HCT116 (cell line): ENCODE measurements at regions not wholly inside any gene's neighbourhood (a gene's known extent, or its start where the extent isn't known, plus 50 kb on each side); places are given as distances from the start of the nearest gene placed in this dataset.

Experiments used
- ATAC-seq: fragments of 200-7000 bp; cut with Tn5 transposase; 2 replicates; pipeline ENCODE4 v1.9.1; 2020; ENCODE audit warnings: mild to moderate bottlenecking, moderate library complexity
- BruUV-seq: library from RNA; stranded (reverse); fragments of 400-500 nt; replicated peaks from 2 replicates; lab custom pipeline; 2021; lab: Mats Ljungman, UMichigan
- CTCF ChIA-PET: fragments of 300-600 bp; sonication (Branson Sonifier 250); formaldehyde crosslinking; loops from one replicate; lab custom pipeline; 2021; ENCODE audit warnings: antibody characterized with exemption; lab: Charles Lee
- POLR2A ChIA-PET: fragments of 300-600, 350-600 bp; sonication (Branson Sonifier 250); formaldehyde crosslinking; loops from one replicate; lab custom pipeline; 2021; ENCODE audit warnings: antibody characterized with exemption; lab: Charles Lee
- RAD21 ChIA-PET, 2 experiments: fragments of 300-600 bp; sonication (Branson Sonifier 250); formaldehyde crosslinking; loops; one replicate each; lab custom pipeline; 2023; ENCODE audit warnings: low total read pairs in 2 of 2; ENCODE audit not compliant: uncharacterized antibody in 2 of 2, unreplicated experiment in 2 of 2, low non-redundant PET in 1 of 2; lab: Charles Lee
- DNase-seq: peaks from one replicate; pipeline ENCODE4 v3.0.0-alpha.2; 2010; ENCODE audit warnings: low read depth, low spot score
- H2AFZ ChIP-seq: fragments of 200-600 bp; shearing (Covaris generic), sonication (generic); 2 replicates; pipeline ENCODE4 v1.6.1; 2017; ENCODE audit warnings: low read depth, mixed run types, mixed read lengths, antibody characterized with exemption, low read length; ENCODE audit not compliant: poor library complexity, severe bottlenecking
- H3K27ac ChIP-seq: 2 replicates; pipeline ENCODE4 v1.5.1; 2012; ENCODE audit warnings: low read depth, low read length
- H3K27me3 ChIP-seq: fragments of 200-600 bp; sonication (generic); 2 replicates; pipeline ENCODE4 v1.6.1; 2016; ENCODE audit warnings: mixed run types, low read length, mixed read lengths; ENCODE audit not compliant: insufficient read depth
- H3K36me3 ChIP-seq, 2 experiments: fragments of 200-500 bp in 1 of 2; fragments of 200-600 bp in 1 of 2; sonication (Bioruptor generic) in 1 of 2; sonication (generic) in 1 of 2; 2 replicates each; pipeline versions ENCODE4 v1.5.1 to v1.6.1; 2014 to 2016; ENCODE audit warnings: low read length in 2 of 2, inconsistent platforms in 1 of 2, mixed read lengths in 1 of 2, mixed run types in 1 of 2; ENCODE audit not compliant: insufficient read depth in 2 of 2, control insufficient read depth in 1 of 2
- H3K4me1 ChIP-seq, 2 experiments: fragments of 200-600 bp in 1 of 2; sonication (generic) in 1 of 2; 2 replicates each; pipeline versions ENCODE4 v1.5.1 to v1.6.1; 2012 to 2017; ENCODE audit warnings: low read length in 2 of 2, inconsistent platforms in 1 of 2, mild to moderate bottlenecking in 1 of 2, mixed read lengths in 1 of 2, mixed run types in 1 of 2, moderate library complexity in 1 of 2; ENCODE audit not compliant: insufficient read depth in 2 of 2, control insufficient read depth in 1 of 2
- H3K4me2 ChIP-seq: fragments of 200-600 bp; sonication (generic); 2 replicates; pipeline ENCODE4 v1.6.1; 2017; ENCODE audit warnings: mixed run types, low read length, mixed read lengths
- H3K4me3 ChIP-seq, 2 experiments: fragments of 200-600 bp in 1 of 2; sonication (generic) in 1 of 2; replicated peaks in 1 of 2; 2 replicates each; pipeline ENCODE4 v1.5.1; 2011 to 2016; ENCODE audit warnings: low read length in 2 of 2, control low read depth in 1 of 2, low read depth in 1 of 2, mild to moderate bottlenecking in 1 of 2, mixed read lengths in 1 of 2, mixed run types in 1 of 2
- H3K79me2 ChIP-seq: fragments of 200-600 bp; sonication (generic); 2 replicates; pipeline ENCODE4 v1.6.1; 2017; ENCODE audit warnings: mild to moderate bottlenecking, mixed run types, low read length, moderate library complexity, mixed read lengths; ENCODE audit not compliant: insufficient read depth
- H3K9ac ChIP-seq: fragments of 200-600 bp; sonication (generic); 2 replicates; pipeline ENCODE4 v1.6.1; 2016; ENCODE audit warnings: low read length, mixed read lengths
- H3K9me2 ChIP-seq: fragments of 200-600 bp; sonication (generic), shearing (Covaris generic); 2 replicates; pipeline ENCODE4 v1.6.1; 2017; ENCODE audit warnings: mixed run types, mild to moderate bottlenecking, moderate library complexity; ENCODE audit not compliant: insufficient read depth
- H3K9me3 ChIP-seq, 2 experiments: fragments of 200-500 bp in 1 of 2; fragments of 200-600 bp in 1 of 2; sonication (Bioruptor generic) in 1 of 2; sonication (generic) in 1 of 2; 2 replicates each; pipeline ENCODE4 v1.6.1; 2014 to 2017; ENCODE audit warnings: low read length in 2 of 2, mixed read lengths in 2 of 2, inconsistent platforms in 1 of 2, low read depth in 1 of 2, mild to moderate bottlenecking in 1 of 2, mixed run types in 1 of 2, moderate library complexity in 1 of 2; ENCODE audit not compliant: control insufficient read depth in 1 of 2, insufficient read depth in 1 of 2
- H4K20me1 ChIP-seq: fragments of 200-600 bp; sonication (generic), shearing (Covaris generic); 2 replicates; pipeline ENCODE4 v1.6.1; 2017; ENCODE audit warnings: mixed run types, mild to moderate bottlenecking, moderate library complexity; ENCODE audit not compliant: insufficient read depth
- ATF3 ChIP-seq: IDR thresholded peaks from 2 replicates; pipeline ENCODE4 v1.6.1; 2012
- CBX3 ChIP-seq: IDR thresholded peaks from 2 replicates; pipeline ENCODE4 v1.6.1; 2012; ENCODE audit warnings: low read depth
- CTCF ChIP-seq, 3 experiments: fragments of 200-600 bp in 1 of 3; sonication (generic) in 1 of 3; IDR thresholded peaks in 2 of 3; conservative IDR thresholded peaks in 1 of 3; 2 replicates each; pipeline ENCODE4 v1.5.1; 2012 to 2017; ENCODE audit warnings: low read depth in 2 of 3, low read length in 2 of 3, antibody characterized with exemption in 1 of 3, borderline replicate concordance in 1 of 3, control low read depth in 1 of 3, mild to moderate bottlenecking in 1 of 3, mixed read lengths in 1 of 3, mixed run types in 1 of 3, moderate library complexity in 1 of 3; ENCODE audit not compliant: insufficient read depth in 1 of 3
- EZH2 ChIP-seq: fragments of 200-600 bp; sonication (generic); IDR thresholded peaks from 2 replicates; pipeline ENCODE4 v1.6.1; 2017; ENCODE audit warnings: antibody characterized with exemption, mixed run types
- EZH2phosphoT487 ChIP-seq: fragments of 200-600 bp; IDR thresholded peaks from 2 replicates; pipeline ENCODE4 v1.6.1; 2018; ENCODE audit warnings: antibody characterized with exemption, borderline replicate concordance
- POLR2A ChIP-seq: IDR thresholded peaks from 2 replicates; pipeline ENCODE4 v1.7.0; 2011; ENCODE audit warnings: borderline replicate concordance; ENCODE audit not compliant: insufficient read depth, insufficient read length; ENCODE audit errors: extremely low read depth
- SIN3A ChIP-seq: IDR thresholded peaks from 2 replicates; pipeline ENCODE4 v1.6.1; 2012; ENCODE audit warnings: low read depth
- SP1 ChIP-seq: IDR thresholded peaks from 2 replicates; pipeline ENCODE4 v1.6.1; 2012; ENCODE audit warnings: low read depth
- ZBTB33 ChIP-seq: IDR thresholded peaks from 2 replicates; pipeline ENCODE4 v1.6.1; 2011; ENCODE audit warnings: mild to moderate bottlenecking, low read length, moderate library complexity; ENCODE audit not compliant: insufficient replicate concordance; ENCODE audit errors: extremely low read depth
- ZNF274 ChIP-seq: fragments of 200-500 bp; sonication (Bioruptor generic); IDR thresholded peaks from 2 replicates; pipeline ENCODE4 v1.6.1; 2014; ENCODE audit warnings: mild to moderate bottlenecking, low read depth, low read length, inconsistent platforms
- intact Hi-C: fragments of 100-400 bp; cut with micrococcal nuclease; formaldehyde crosslinking; loops from 2 replicates; pipeline ENCODE4 v1.10.0; 2022

- TF ChIP-seq ATF3 = no peak
- TF ChIP-seq CTCF (IDR thresholded peaks at IDR 0.05 in 2 of 3, conservative IDR thresholded peaks at IDR 0.05 in 1 of 3; ENCODE audit: borderline replicate concordance in 1 of 3, insufficient read depth in 1 of 3, low read depth in 2 of 3, low read length in 2 of 3) = no peak
- TF ChIP-seq ZNF274 = no peak
- TF ChIP-seq CBX3 = no peak
These were observed 152.9 kb downstream of the TM2D1 start (continued) for GRCh38 chr1:61572046-61572445.

GRCh38 chr1:61570191-61570590 is 154.8 kb downstream of the TM2D1 start:
- ChIA-PET RAD21 (no interaction called here), POLR2A (interaction anchor here (0.9 kb wide), 1 partner anchor 18 kb away, joined by 3 read pairs; no protein-coding TSS in a partner anchor), CTCF (no interaction called here)
- no peak for TF ChIP-seq ZBTB33
- TF ChIP-seq CBX3 = no peak
- no peak for TF ChIP-seq SP1
- TF ChIP-seq POLR2A = no peak
- TF ChIP-seq EZH2 = no peak
- TF ChIP-seq SIN3A = no peak
- no peak for TF ChIP-seq ZNF274
- TF ChIP-seq EZH2phosphoT487 = no peak
- no peak overlapping the region for H3K4me3 ChIP-seq
- no peaks in the 10 kb centered on the region for H3K36me3 ChIP-seq
- ATAC-seq (no peak), DNase-seq (no peak)
- H3K9me3 ChIP-seq = peaks cover 6 to 8% of the 10 kb centered on the region in 2 experiments; a peak in 2 of 4 replicates
- BruUV-seq = no TSS peak
- H3K4me1 ChIP-seq = no peaks in the 10 kb centered on the region
- no peak overlapping the region for H2AFZ ChIP-seq
- no peak overlapping the region for H3K4me2 ChIP-seq
- H3K9me2 ChIP-seq = no peaks in the 10 kb centered on the region; the same call in 1 of the 2 replicates
- H3K27ac ChIP-seq = no peak overlapping the region
- no peak overlapping the region for H3K9ac ChIP-seq
- H3K27me3 ChIP-seq = no peaks in the 10 kb centered on the region
- no peaks in the 10 kb centered on the region for H4K20me1 ChIP-seq
- intact Hi-C loops = no loop called here
- no peaks in the 10 kb centered on the region for H3K79me2 ChIP-seq
